Left colon (tissue), 2 donors: ENCODE measurements at regions not wholly inside any gene's neighbourhood (a gene's known extent, or its start where the extent isn't known, plus 50 kb on each side); places are given as distances from the start of the nearest gene placed in this dataset.
A peak's percentile ranks its signal among the peaks of the same experiment; 100 is the strongest.

Source experiments
- ATAC-seq: fragments of 200-7000 bp; cut with Tn5 transposase; one replicate; pipeline ENCODE4 v1.9.1; 2020; ENCODE audit warnings: mild to moderate bottlenecking, moderate library complexity
- DNase-seq, 2 donors: peaks; one replicate each; pipeline ENCODE4 v3.0.0-alpha.2; 2020
- intact Hi-C, 2 donors: fragments of 100-400 bp; cut with DNase I in 1 of 2; cut with micrococcal nuclease in 1 of 2; formaldehyde crosslinking; loops; one replicate each; pipeline versions ENCODE4 v1.11.2 to v1.14.0; 2022; cut with DNase I, micrococcal nuclease
- donor health status: DM: no; HTN: no; CAD: no.
- donor health status: DM: yes; HTN: yes; CAD: no.

- no peak for DNase-seq
- intact Hi-C loops = no loop called here
- no peak for ATAC-seq
These were observed 115.8 kb upstream of the PAX6 start for GRCh38 chr11:31926816-31927528.

- ATAC-seq (no peak), DNase-seq (no peak)
- intact Hi-C loops = no loop called here
These were observed 115.0 kb upstream of the PAX6 start for GRCh38 chr11:31926106-31926505.

GRCh38 chr11:31922450-31922849, 111.3 kb upstream of the PAX6 start:
- intact Hi-C loops = no loop called here
- DNase-seq (no peak), ATAC-seq (no peak)

- ATAC-seq = no peak
- DNase-seq = no peak
- intact Hi-C loops = no loop called here
These were observed 110.0 kb upstream of the PAX6 start for GRCh38 chr11:31921081-31921480.

DNA sequence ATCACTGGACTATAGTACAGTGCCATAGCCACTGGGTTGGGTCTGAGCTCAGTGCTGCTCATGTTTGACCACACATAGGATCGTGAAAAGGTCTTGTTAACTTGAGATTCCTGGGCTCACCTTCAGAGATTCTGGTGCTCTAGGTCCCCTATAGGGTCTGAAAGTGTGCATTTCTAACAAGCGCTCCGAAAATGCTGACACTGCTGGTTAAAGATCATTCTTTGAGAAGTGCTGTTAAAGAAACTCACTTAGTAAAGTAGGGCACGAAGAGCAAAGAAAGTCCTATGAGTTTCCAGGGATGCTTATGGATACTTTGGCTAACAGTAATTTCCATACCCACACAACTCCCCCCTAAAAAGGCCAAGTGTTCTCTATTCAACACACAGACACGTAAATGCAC, 108.1 kb upstream of the PAX6 start:
- intact Hi-C loops = no loop called here
- DNase-seq (no peak), ATAC-seq (no peak)

GRCh38 chr11:31915867-31916266, 104.7 kb upstream of the PAX6 start:
- intact Hi-C loops = no loop called here
- no peak for ATAC-seq

DNA sequence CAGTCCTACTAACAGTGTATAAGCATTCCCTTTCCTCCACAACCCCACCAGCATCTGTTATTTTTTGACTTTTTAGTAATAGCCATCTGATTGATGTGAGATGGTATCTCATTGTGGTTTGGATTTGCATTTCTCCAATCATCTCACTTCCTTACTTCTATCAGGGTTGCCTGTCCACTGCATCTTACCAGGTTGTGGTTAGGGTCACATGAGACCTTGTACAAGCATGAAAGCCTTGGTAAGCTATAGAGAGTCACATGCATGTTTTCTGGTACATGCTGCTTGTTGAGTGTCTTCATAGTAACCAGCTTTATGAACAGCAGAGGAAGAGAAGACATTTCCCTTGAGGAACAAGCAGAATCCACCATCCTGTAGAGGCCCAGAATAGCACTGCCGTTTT, 102.9 kb upstream of the PAX6 start:
- intact Hi-C loops = no loop called here
- DNase-seq (no peak), ATAC-seq (no peak)

More at GRCh38 chr11:31915867-31916266, 104.7 kb upstream of the PAX6 start:
- no peak for DNase-seq

DNA sequence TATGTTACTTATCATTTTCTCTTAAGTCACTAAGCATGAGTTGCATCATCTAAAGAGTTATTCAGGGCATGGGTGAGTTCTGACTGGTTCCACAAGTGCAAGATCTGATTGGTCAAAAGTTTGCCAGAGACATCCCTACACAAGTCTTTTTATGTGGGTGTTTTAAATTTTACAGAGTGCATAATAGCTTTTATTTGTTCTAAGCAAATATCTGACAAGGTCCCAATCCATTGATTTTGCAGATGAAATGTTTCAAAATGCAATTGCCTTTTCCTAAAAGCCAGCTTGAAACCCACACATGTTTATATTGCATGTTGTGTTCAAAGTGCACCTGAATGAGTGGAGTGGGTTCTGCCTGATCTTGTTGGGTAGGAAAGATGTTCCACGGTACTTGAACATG, 101.7 kb upstream of the PAX6 start:
- intact Hi-C loops = no loop called here
- DNase-seq (no peak), ATAC-seq (no peak)

DNA sequence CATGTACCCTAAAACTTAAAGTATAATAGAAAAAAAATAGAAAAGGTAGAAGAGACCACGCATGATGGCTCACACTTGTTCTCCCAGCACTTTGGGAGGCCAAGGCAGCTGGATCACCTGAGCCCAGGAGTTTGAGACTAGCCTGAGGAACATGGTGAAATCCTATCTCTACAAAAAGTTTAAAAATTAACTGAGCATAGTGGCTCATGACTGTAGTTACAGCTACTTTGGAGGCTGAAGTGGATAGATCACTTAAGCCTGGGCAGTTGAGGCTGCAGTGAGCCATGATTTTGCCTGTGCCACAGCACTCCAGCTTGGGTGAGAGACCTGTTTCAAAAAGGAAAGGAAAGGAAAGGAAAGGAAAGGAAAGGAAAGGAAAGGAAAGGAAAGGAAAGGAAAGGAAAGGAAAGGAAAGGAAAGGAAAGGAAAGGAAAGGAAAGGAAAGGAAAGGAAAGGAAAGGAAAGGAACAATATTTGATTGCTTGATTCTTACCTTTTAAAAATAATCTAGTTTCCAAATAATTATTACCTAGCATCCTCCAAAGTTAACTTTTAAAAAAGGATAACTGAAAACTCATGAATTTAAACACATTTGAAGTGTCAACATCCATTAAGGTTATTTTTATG, 99.9 kb upstream of the PAX6 start:
- no peak for ATAC-seq

DNA sequence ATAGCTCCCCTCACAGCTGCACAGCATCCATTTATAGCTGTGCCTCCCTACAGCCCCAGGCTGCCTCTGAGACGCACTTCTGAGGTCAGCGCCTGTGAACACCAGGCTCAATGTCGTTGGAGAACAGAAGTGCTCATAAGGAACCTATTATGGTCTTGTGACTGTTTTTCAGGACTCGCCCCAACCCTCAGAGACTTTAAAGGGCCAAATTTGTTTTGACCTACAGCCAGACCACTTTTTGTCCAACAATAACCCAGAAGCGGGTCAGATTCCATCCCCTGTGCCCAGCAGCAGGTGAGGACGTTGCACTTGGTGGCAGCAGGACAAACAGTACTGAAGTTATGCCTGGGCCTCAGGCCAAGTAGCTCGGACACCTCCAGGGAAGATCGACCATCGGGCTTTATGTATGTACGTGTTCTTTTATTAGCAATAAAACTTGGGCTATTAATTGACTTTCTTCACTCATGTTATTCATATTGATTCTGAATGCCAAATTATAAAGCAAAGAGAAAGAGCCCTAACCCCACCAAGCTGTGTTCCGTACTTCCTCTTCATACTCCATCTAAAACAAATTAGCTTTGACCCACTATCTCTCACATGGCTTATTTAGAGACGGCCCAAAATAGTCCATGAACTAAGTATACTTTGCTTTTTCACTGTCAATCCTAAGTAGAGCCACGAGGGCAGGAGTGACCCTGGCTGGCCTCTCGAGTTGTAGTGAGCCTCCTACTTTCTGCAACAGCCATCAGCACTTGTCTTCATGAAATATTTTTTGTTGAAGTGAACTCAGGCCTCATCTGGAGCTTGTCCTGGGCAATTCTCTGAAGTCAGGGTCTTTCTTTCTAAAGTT, 92.3 kb upstream of the PAX6 start:
- intact Hi-C loops = no loop called here
- DNase-seq (no peak), ATAC-seq (no peak)

More for the DNA sequence above, 99.9 kb upstream of the PAX6 start:
- no peak for DNase-seq
- intact Hi-C loops = no loop called here

DNA sequence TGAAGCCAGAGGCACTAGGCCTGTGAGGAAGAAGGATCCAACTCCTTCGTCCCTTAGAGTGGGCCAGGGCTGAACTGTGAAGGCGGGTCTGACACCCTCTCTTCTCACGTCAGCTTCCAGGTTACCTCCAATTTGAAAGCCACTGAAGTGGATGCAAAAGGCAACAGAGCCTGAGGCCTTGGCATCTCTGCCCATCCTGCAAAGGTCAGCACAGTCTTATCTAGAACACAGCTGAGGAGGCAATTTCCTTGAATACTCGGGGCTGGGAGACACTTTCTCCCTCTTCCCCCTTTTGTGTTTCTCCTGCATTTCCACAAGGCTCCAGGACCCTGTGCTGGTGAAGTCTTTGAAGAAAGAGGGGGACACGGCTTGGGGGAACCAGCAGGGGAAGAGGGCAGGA, 91.6 kb upstream of the PAX6 start:
- ATAC-seq = no peak
- no peak for DNase-seq
- intact Hi-C loops = no loop called here

DNA sequence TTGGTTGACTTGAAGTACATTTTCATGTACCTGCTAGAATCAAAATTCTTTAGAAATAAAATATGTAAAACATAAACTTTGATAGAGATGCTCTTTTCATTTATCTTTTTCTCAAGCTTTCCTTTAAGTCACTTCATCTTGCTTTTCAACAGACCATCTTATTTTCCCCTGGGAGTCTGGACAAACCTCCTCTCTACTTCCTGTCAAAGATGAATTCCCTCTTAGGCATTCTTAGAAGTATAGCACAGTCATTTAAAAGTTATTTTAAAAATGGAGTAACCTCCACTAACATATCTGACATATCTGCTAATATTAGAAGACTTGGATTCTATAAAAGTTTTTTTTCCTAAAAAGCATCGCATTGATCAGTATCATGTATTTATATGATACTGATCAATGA, 84.8 kb upstream of the PAX6 start:
- no peak for DNase-seq
- no peak for ATAC-seq
- intact Hi-C loops = no loop called here

GRCh38 chr11:31887180-31887579, 76.1 kb upstream of the PAX6 start:
- DNase-seq (peak in 1 of 2 donors; percentile 6), ATAC-seq (no peak)
- intact Hi-C loops = no loop called here

DNA sequence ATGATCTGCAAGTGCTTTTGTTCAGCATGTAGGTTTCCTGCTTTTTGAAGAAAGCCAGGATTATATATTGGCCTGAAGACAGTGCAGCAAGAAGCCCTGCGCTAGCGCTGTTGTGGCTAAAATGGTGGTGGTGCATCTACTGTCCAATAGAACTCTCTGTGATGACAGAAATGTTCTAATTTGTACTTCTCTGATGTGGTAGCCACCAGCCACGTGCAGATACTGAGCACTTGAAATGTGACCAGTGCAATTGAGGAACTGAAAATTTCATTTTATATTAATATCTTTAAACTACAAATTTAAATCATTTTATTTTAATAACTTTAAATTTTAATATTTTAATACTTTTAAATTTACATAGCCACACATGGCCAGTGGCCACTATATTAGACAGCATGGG, 73.0 kb upstream of the PAX6 start:
- no peak for ATAC-seq
- intact Hi-C loops = no loop called here
- DNase-seq = no peak

DNA sequence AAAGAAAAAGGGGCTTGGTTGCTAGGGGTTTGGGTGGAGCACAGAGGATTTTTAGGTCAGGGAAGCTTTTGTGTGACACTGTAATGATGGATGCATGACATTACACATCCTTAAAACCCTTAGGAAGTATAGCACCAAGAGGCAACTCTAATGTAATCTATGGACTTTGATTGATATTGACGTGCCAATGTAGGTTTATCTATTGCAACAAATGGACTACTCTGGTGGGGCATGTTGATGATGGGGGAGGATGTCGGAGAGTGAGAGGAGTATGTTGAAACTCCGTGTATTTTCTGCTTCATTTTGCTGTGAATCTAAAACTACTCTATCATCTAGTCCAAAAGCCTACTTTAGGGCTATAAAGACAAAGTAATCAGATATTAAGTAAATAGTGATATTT, 72.3 kb upstream of the PAX6 start:
- no peak for DNase-seq
- intact Hi-C loops = no loop called here
- ATAC-seq = no peak

- intact Hi-C loops = no loop called here
- ATAC-seq (no peak), DNase-seq (no peak)
These were observed 71.8 kb upstream of the PAX6 start for GRCh38 chr11:31882951-31883392.

DNA sequence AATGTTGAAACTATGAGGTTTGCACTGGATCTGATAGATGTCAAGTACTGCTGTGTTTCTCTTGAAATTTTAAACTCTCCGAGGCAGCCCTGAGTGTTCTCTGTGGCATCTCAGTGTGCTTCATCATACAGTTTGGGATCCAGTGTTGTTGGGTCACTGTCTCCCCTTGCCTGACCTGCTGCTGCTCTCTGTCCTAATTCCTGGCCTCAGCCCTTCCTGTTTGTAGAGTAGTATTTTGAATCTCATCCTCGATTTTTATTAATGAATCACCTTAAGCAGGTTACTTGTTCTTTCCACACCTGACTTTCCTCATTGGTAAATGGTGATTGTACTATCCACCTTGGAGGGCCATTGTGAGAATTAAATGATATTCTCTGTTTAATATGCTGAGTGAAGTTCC, 70.7 kb upstream of the PAX6 start:
- no peak for DNase-seq
- no peak for ATAC-seq
- intact Hi-C loops = no loop called here

DNA sequence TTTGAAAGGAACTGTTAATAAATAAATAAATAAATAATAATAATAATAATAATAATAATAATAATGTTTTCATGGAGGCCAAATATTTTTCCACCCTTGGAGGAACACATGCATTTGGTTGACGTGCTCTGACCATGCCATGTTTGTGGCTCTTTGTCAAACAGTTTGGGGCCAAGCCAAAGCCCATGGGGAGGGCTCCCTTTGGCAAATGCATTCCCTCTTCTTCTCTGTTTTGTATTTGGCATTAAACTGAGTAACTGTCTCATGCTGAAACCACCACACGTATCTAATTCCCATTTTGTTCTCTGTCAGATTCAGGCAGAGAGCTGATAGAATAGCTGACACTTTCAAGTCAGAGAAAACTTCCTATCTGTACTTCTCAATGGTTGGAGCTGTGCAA, 68.6 kb upstream of the PAX6 start:
- DNase-seq (no peak), ATAC-seq (no peak)
- intact Hi-C loops = no loop called here

- intact Hi-C loops = no loop called here
- ATAC-seq (no peak), DNase-seq (no peak)
These were observed 66.7 kb upstream of the PAX6 start for GRCh38 chr11:31877863-31878262.

- DNase-seq (no peak), ATAC-seq (no peak)
- intact Hi-C loops = no loop called here
These were observed 66.0 kb upstream of the PAX6 start for GRCh38 chr11:31877083-31877482.
